GM12892 (cell line): ENCODE measurements at regions not wholly inside any gene's neighbourhood (a gene's known extent, or its start where the extent isn't known, plus 50 kb on each side); places are given as distances from the start of the nearest gene placed in this dataset.

ENCODE experiments used
- POLR2A ChIP-seq: IDR thresholded peaks from 2 replicates; pipeline ENCODE4 v1.6.1; 2011; ENCODE audit warnings: low read depth, low read length, control low read depth
- POLR2AphosphoS5 ChIP-seq: IDR thresholded peaks from 2 replicates; pipeline ENCODE4 v1.6.1; 2011; ENCODE audit warnings: low read depth, low read length, control low read depth

GRCh38 chr6:141666187-141666586 is 466.5 kb upstream of the GJE1 start:
- TF ChIP-seq POLR2A = no peak
- no peak for TF ChIP-seq POLR2AphosphoS5
